Esophagus muscularis mucosa (tissue), 4 donors: ENCODE measurements at regions not wholly inside any gene's neighbourhood (a gene's known extent, or its start where the extent isn't known, plus 50 kb on each side); places are given as distances from the start of the nearest gene placed in this dataset.

Experiments
- DNase-seq: peaks from one replicate; pipeline ENCODE4 v3.0.0-alpha.2; 2017; ENCODE audit errors: extremely low spot score
- H3K27ac ChIP-seq, 4 donors: fragments of 200-600 bp; sonication (generic); replicated peaks in 1 of 4; 1 replicate in 3 of 4; 2 replicates in 1 of 4; pipeline ENCODE4 v1.5.1; 2016 to 2019; ENCODE audit warnings: mild to moderate bottlenecking in 1 of 4
- H3K27me3 ChIP-seq, 4 donors: fragments of 200-600 bp; sonication (generic); one replicate each; pipeline versions ENCODE4 v1.5.1 to v1.6.0; 2016 to 2019
- H3K36me3 ChIP-seq, 4 donors: fragments of 200-600 bp; sonication (generic); one replicate each; pipeline ENCODE4 v1.5.1; 2016 to 2019
- H3K4me1 ChIP-seq, 4 donors: fragments of 200-600 bp; sonication (generic); one replicate each; pipeline ENCODE4 v1.5.1; 2016 to 2019
- H3K4me3 ChIP-seq, 4 donors: fragments of 200-600 bp; sonication (generic); 1 replicate in 2 of 4; 2 replicates in 2 of 4; pipeline ENCODE4 v1.5.1; 2016 to 2019; ENCODE audit warnings: mild to moderate bottlenecking in 4 of 4, moderate library complexity in 1 of 4
- H3K9me3 ChIP-seq, 4 donors: fragments of 200-600 bp; sonication (generic); 1 replicate in 3 of 4; 2 replicates in 1 of 4; pipeline ENCODE4 v1.5.1; 2016 to 2019
- CTCF ChIP-seq, 3 experiments: fragments of 200-600 bp in 2 of 3; fragments of 450-650 bp in 1 of 3; sonication (generic) in 2 of 3; IDR thresholded peaks; one replicate each; pipeline ENCODE4 v1.5.1; 2017 to 2019; ENCODE audit warnings: antibody characterized with exemption in 3 of 3, mild to moderate bottlenecking in 2 of 3, moderate library complexity in 1 of 3
- EP300 ChIP-seq: sonication (generic); formaldehyde crosslinking; IDR thresholded peaks from one replicate; pipeline ENCODE4 v1.6.1; 2017; ENCODE audit warnings: antibody characterized with exemption
- POLR2A ChIP-seq: fragments of 450-650 bp; IDR thresholded peaks from one replicate; pipeline ENCODE4 v1.6.1; 2017; ENCODE audit warnings: antibody characterized with exemption, moderate library complexity, mild to moderate bottlenecking, low read depth
- POLR2AphosphoS5 ChIP-seq, 2 donors: sonication (generic); formaldehyde crosslinking; IDR thresholded peaks; one replicate each; pipeline ENCODE4 v1.6.1; 2017; ENCODE audit warnings: antibody characterized with exemption in 2 of 2
- WGBS: methylation state at CpG from one replicate; pipeline ENCODE4 v1.1.5; 2018; 5-methylcytosine and 5-hydroxymethylcytosine counted together
- intact Hi-C: fragments of 100-400 bp; cut with DNase I; formaldehyde crosslinking; loops from one replicate; pipeline ENCODE4 v1.15.1; 2023

- no peaks in the 10 kb centered on the region for H3K36me3 ChIP-seq
- no peak for DNase-seq
- TF ChIP-seq EP300, result no peak
- no peak for TF ChIP-seq POLR2A
- no peak for TF ChIP-seq CTCF (IDR thresholded peaks at IDR 0.05)
- no peak for TF ChIP-seq POLR2AphosphoS5 (IDR thresholded peaks at IDR 0.05)
- H3K27me3 ChIP-seq, result no peaks in the 10 kb centered on the region
- WGBS, result 89% methylated on average over 4 of the region's 4 CpGs
- peaks cover 6 to 21% (median 17%) of the 10 kb centered on the region in 4 donors for H3K4me1 ChIP-seq
- intact Hi-C loops, result no loop called here
- no peak overlapping the region for H3K4me3 ChIP-seq
- H3K9me3 ChIP-seq, result no peaks in the 10 kb centered on the region
- no peak overlapping the region for H3K27ac ChIP-seq
Measured at GRCh38 chr13:33994826-33995502, 177.0 kb downstream of the RFC3 start.

- Histone ChIP-seq H3K27me3 (no peaks in the 10 kb centered on the region), H3K9me3 (no peaks in the 10 kb centered on the region), H3K4me1 (peaks cover 15 to 25% (median 22%) of the 10 kb centered on the region in 4 donors), H3K27ac (no peak overlapping the region), H3K36me3 (no peaks in the 10 kb centered on the region), H3K4me3 (no peak overlapping the region)
- 97% methylated on average over 7 of the region's 7 CpGs for WGBS
- intact Hi-C loops, result no loop called here
- DNase-seq, result no peak
- TF ChIP-seq POLR2A, result no peak
- TF ChIP-seq CTCF (IDR thresholded peaks at IDR 0.05), result no peak
- no peak for TF ChIP-seq POLR2AphosphoS5 (IDR thresholded peaks at IDR 0.05)
- TF ChIP-seq EP300, result no peak
Measured at GRCh38 chr13:33996636-33997035, 178.7 kb downstream of the RFC3 start.

GRCh38 chr13:33997574-33997973 is 179.6 kb downstream of the RFC3 start:
- Histone ChIP-seq H3K9me3 (no peaks in the 10 kb centered on the region), H3K36me3 (no peaks in the 10 kb centered on the region), H3K4me3 (no peak overlapping the region), H3K27ac (no peak overlapping the region), H3K4me1 (peaks cover 16 to 19% (median 18%) of the 10 kb centered on the region in 4 donors), H3K27me3 (no peaks in the 10 kb centered on the region)
- WGBS, result 97% methylated on average over 3 of the region's 3 CpGs
- TF ChIP-seq POLR2A (no peak), CTCF (IDR thresholded peaks at IDR 0.05) (no peak), POLR2AphosphoS5 (IDR thresholded peaks at IDR 0.05) (no peak), EP300 (no peak)
- intact Hi-C loops, result no loop called here
- DNase-seq, result no peak

GRCh38 chr13:33999811-34000605 is 182.1 kb downstream of the RFC3 start:
- Histone ChIP-seq H3K4me1 (peaks cover 10 to 15% (median 12%) of the 10 kb centered on the region in 4 donors), H3K9me3 (no peaks in the 10 kb centered on the region), H3K36me3 (no peaks in the 10 kb centered on the region), H3K27ac (no peak overlapping the region), H3K4me3 (no peak overlapping the region), H3K27me3 (no peaks in the 10 kb centered on the region)
- no peak for DNase-seq
- intact Hi-C loops, result no loop called here
- TF ChIP-seq EP300 (no peak), POLR2A (no peak), POLR2AphosphoS5 (IDR thresholded peaks at IDR 0.05) (no peak), CTCF (IDR thresholded peaks at IDR 0.05) (no peak)
- WGBS, result 22% methylated on average over 6 of the region's 6 CpGs
